Erythroblast (primary cell): ENCODE measurements at regions not wholly inside any gene's neighbourhood (a gene's known extent, or its start where the extent isn't known, plus 50 kb on each side); places are given as distances from the start of the nearest gene placed in this dataset.

Experiments
- GATA1 ChIP-seq: IDR thresholded peaks from 2 replicates; pipeline ENCODE4 v1.6.1; 2011; ENCODE audit warnings: low read depth, mild to moderate bottlenecking, control low read depth, low read length, moderate library complexity
- POLR2A ChIP-seq: IDR thresholded peaks from 2 replicates; pipeline ENCODE4 v1.6.1; 2011; ENCODE audit warnings: mild to moderate bottlenecking, low read length

- TF ChIP-seq POLR2A = no peak
- TF ChIP-seq GATA1 = no peak
Observed at GRCh38 chr4:184329659-184330400, 112.2 kb upstream of the ENPP6 start.
